HG02943 (cell line): ENCODE measurements at regions not wholly inside any gene's neighbourhood (a gene's known extent, or its start where the extent isn't known, plus 50 kb on each side); places are given as distances from the start of the nearest gene placed in this dataset.

Experiments used
- ATAC-seq: cut with Tn5 transposase; IDR thresholded peaks from one replicate; pipeline ENCODE4 v1.9.1; 2021; ENCODE audit warnings: mild to moderate bottlenecking, low read depth, moderate library complexity; ENCODE audit not compliant: unreplicated experiment

GRCh38 chr4:138759554-138759902 is 256.1 kb upstream of the NOCT start:
- ATAC-seq, result no peak

- ATAC-seq, result no peak
Observed at GRCh38 chr4:138758876-138759553, 256.6 kb upstream of the NOCT start.

- ATAC-seq, result no peak
Observed at GRCh38 chr4:138758196-138758595, 257.4 kb upstream of the NOCT start.

- no peak for ATAC-seq
Observed at GRCh38 chr4:138757432-138757831, 258.1 kb upstream of the NOCT start.

GRCh38 chr4:138756519-138756918 is 259.1 kb upstream of the NOCT start:
- no peak for ATAC-seq

- ATAC-seq, result no peak
Observed at GRCh38 chr4:138751309-138751708, 264.3 kb upstream of the NOCT start.

- no peak for ATAC-seq
Observed at GRCh38 chr4:138749303-138749702, 266.3 kb upstream of the NOCT start.

GRCh38 chr4:138741766-138742377 is 273.7 kb upstream of the NOCT start:
- no peak for ATAC-seq

- no peak for ATAC-seq
Observed at GRCh38 chr4:138740816-138741745, 274.5 kb upstream of the NOCT start.

- no peak for ATAC-seq
Observed at GRCh38 chr4:138736362-138736761, 279.2 kb upstream of the NOCT start.

- no peak for ATAC-seq
Observed at GRCh38 chr4:138734746-138735145, 280.8 kb upstream of the NOCT start.

- ATAC-seq, result no peak
Observed at GRCh38 chr4:138728566-138728965, 287.0 kb upstream of the NOCT start.

- no peak for ATAC-seq
Observed at GRCh38 chr4:138727731-138728130, 287.9 kb upstream of the NOCT start.

- no peak for ATAC-seq
Observed at GRCh38 chr4:138724530-138724929, 291.1 kb upstream of the NOCT start.

- ATAC-seq, result no peak
Observed at GRCh38 chr4:138716559-138717335, 298.8 kb upstream of the NOCT start.

GRCh38 chr4:138710297-138710696 is 305.3 kb upstream of the NOCT start:
- ATAC-seq, result no peak

GRCh38 chr4:138709859-138710258 is 305.7 kb upstream of the NOCT start:
- no peak for ATAC-seq

GRCh38 chr4:138707746-138708677 is 307.6 kb upstream of the NOCT start:
- ATAC-seq, result no peak

GRCh38 chr4:138706201-138706600 is 309.4 kb upstream of the NOCT start:
- no peak for ATAC-seq
